Astrocyte of the spinal cord (primary cell): ENCODE measurements at regions not wholly inside any gene's neighbourhood (a gene's known extent, or its start where the extent isn't known, plus 50 kb on each side); places are given as distances from the start of the nearest gene placed in this dataset.

ENCODE experiments used
- DNase-seq: peaks from one replicate; pipeline ENCODE4 v3.0.0; 2011; ENCODE audit warnings: low read depth, low spot score
- H3K4me3 ChIP-seq: 2 replicates; pipeline ENCODE4 v1.5.1; 2011; ENCODE audit warnings: low read depth, mild to moderate bottlenecking, low read length, moderate library complexity
- CTCF ChIP-seq: IDR thresholded peaks from 2 replicates; pipeline ENCODE4 v1.5.1; 2012; ENCODE audit warnings: low read depth, mild to moderate bottlenecking, low read length, inconsistent platforms
- in situ Hi-C: cut with HindIII; loops from 2 replicates; pipeline ENCODE4 v1.10.0; 2017; ENCODE audit warnings: low sequenced_read_pairs

GRCh38 chr2:106642679-106643078 is 155.5 kb downstream of the CD8B2 start:
- no peak for DNase-seq
- in situ Hi-C loops: no loop called here
- no peak overlapping the region for H3K4me3 ChIP-seq
- TF ChIP-seq CTCF: no peak

- no peak overlapping the region for H3K4me3 ChIP-seq
- no peak for DNase-seq
- no peak for TF ChIP-seq CTCF
- in situ Hi-C loops: no loop called here
These were observed 157.5 kb downstream of the CD8B2 start for GRCh38 chr2:106644623-106645022.

GRCh38 chr2:106646605-106647004 is 159.4 kb downstream of the CD8B2 start:
- H3K4me3 ChIP-seq: no peak overlapping the region
- no peak for DNase-seq
- TF ChIP-seq CTCF: no peak
- in situ Hi-C loops: no loop called here

GRCh38 chr2:106649306-106649705 is 162.1 kb downstream of the CD8B2 start:
- no peak for DNase-seq
- H3K4me3 ChIP-seq: no peak overlapping the region
- in situ Hi-C loops: no loop called here
- no peak for TF ChIP-seq CTCF

GRCh38 chr2:106653465-106653864 is 166.3 kb downstream of the CD8B2 start:
- in situ Hi-C loops: no loop called here
- H3K4me3 ChIP-seq: no peak overlapping the region
- no peak for DNase-seq
- no peak for TF ChIP-seq CTCF

GRCh38 chr2:106658616-106659015 is 171.5 kb downstream of the CD8B2 start:
- no peak overlapping the region for H3K4me3 ChIP-seq
- TF ChIP-seq CTCF: no peak
- in situ Hi-C loops: no loop called here
- DNase-seq: no peak

- no peak overlapping the region for H3K4me3 ChIP-seq
- TF ChIP-seq CTCF: no peak
- DNase-seq: no peak
- in situ Hi-C loops: no loop called here
These were observed 177.5 kb downstream of the CD8B2 start for GRCh38 chr2:106664669-106665068.
